ENCODE measurements at regions not wholly inside any gene's neighbourhood (a gene's known extent, or its start where the extent isn't known, plus 50 kb on each side); places are given as distances from the start of the nearest gene placed in this dataset.

DNA sequence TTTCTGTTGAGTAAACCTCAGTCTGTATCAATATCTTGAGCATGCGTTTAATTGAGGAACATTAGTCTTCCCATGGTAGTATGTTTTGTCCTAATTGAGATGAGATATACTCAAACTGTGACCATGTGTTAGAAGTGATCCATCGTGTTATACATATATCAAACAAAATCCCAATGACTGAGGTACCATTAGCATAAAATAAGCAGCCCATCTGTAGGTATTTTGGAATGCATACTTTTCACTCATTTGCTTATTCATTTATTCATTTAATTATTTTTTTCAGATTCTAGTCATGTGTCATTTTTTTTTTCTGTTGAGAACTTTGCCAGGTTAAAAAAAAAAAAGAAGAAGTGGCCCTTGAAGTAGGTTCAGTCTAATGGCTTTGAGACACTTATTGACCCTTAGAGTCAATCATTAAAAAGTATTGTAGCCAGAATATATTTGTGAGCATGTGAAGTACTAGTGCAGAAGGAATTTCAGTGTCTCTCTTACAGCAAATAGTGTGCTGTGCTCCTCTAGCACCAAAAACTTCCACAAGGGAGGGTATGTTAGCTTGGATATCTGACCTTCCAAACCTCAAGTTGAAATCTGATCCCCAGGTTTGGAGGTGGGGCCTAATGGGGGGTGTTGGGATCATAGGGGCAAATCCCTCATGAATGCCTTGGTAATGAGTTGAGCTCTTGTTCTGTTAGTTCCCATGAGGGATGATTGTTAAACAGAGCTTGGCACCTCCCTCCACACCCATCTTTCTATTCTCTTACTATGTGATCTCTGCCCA is 130.8 kb upstream of the NPY2R start:
- H3K4me3 Mint-ChIP-seq = no peak overlapping the region
- CTCF ChIA-PET = no interaction called here
- intact Hi-C loops (cut with micrococcal nuclease) = no loop called here
- DNase-seq = no peak
- H3K27me3 Mint-ChIP-seq (ENCODE audit: low read depth) = peaks cover 3% of the 10 kb centered on the region
- no peaks in the 10 kb centered on the region for H3K4me1 Mint-ChIP-seq (ENCODE audit: low read depth)
- H3K36me3 Mint-ChIP-seq (ENCODE audit: low read depth) = no peaks in the 10 kb centered on the region
- no peaks in the 10 kb centered on the region for H3K9me3 Mint-ChIP-seq
- no peak overlapping the region for H3K27ac Mint-ChIP-seq

DNA sequence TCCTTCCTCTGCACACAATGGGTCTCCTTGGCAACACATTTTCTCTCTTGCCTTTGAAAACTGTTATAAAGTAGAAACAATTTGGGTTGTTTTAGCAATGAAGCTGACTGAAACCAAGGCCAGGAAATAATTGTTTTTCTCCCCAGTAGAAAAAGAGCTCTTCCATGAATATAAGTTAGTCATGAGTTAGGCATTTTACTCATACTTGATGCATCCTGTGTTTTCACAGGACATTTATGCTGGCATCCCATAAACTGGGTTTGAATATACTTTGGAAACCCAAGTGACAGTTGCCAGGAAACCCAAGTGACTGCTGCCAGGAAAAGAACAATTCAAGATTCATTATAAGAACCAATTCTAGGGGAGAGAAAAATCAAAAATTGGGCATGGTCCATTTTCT is 128.6 kb upstream of the NPY2R start:
- DNase-seq = no peak
- CTCF ChIA-PET = no interaction called here
- H3K36me3 Mint-ChIP-seq (ENCODE audit: low read depth) = no peaks in the 10 kb centered on the region
- H3K27me3 Mint-ChIP-seq (ENCODE audit: low read depth) = peaks cover 5% of the 10 kb centered on the region
- no peak overlapping the region for H3K4me3 Mint-ChIP-seq
- intact Hi-C loops (cut with micrococcal nuclease) = no loop called here
- no peaks in the 10 kb centered on the region for H3K9me3 Mint-ChIP-seq
- H3K27ac Mint-ChIP-seq = no peak overlapping the region
- H3K4me1 Mint-ChIP-seq (ENCODE audit: low read depth) = no peaks in the 10 kb centered on the region

DNA sequence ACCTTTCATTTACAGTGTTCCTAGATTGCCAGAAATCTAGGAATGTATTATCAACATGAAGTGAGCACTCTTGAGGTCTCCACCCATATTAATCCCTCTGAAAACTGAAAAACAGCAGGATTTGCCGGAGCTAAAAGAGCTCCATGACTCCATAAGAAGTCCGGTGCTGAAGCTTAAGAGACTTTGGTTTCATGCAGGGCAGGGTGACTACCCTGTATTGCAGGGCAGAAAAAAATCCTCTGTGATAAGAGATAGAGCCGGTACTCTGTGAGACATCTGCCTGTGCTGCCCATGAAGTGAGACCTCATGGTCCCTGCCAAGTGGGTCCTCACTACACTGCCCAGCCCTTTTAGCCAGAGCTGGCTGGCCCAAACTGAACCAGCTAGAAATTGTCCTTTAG is 127.2 kb upstream of the NPY2R start:
- no peak for DNase-seq
- CTCF ChIA-PET = no interaction called here
- Mint-ChIP-seq H3K27me3 (ENCODE audit: low read depth) (peaks cover 5% of the 10 kb centered on the region), H3K4me3 (no peak overlapping the region), H3K36me3 (ENCODE audit: low read depth) (no peaks in the 10 kb centered on the region), H3K9me3 (no peaks in the 10 kb centered on the region), H3K27ac (no peak overlapping the region), H3K4me1 (ENCODE audit: low read depth) (no peaks in the 10 kb centered on the region)
- intact Hi-C loops (cut with micrococcal nuclease) = no loop called here

DNA sequence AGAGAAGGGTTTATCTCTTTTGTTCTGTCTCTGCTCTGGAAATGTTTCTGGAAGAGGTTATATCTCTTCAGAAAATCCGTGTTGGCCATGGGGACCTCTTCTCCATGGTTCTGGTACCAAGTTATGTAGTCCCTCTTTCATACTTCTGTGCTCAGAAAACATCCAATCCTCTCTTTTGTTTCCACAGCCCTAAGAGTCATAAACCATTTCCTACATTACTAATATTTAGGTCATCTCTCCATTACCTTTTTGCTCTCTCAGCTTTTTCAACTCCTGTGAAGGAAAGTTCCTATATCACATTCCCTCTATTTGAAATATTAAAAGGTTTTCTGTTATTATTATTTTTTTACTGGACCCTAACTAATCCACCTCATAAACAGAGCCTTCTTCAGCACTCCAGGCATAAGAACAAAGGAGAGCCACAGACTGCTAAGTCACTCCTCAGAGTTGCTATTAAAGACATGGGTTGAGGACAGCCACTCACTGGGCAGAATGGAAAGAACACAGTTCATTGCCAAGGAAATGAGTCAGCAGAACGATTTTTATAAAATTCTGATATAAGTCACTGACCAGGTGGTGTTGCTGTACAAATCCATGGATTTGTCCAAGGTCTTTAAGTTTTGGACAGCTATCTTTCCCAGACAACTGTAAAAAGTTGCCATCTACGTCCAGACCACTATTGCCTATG is 122.4 kb upstream of the NPY2R start:
- Mint-ChIP-seq H3K27ac (no peak overlapping the region), H3K27me3 (ENCODE audit: low read depth) (peaks cover 3% of the 10 kb centered on the region), H3K4me1 (ENCODE audit: low read depth) (no peaks in the 10 kb centered on the region), H3K4me3 (no peak overlapping the region), H3K9me3 (no peaks in the 10 kb centered on the region), H3K36me3 (ENCODE audit: low read depth) (no peaks in the 10 kb centered on the region)
- intact Hi-C loops (cut with micrococcal nuclease) = no loop called here
- DNase-seq = no peak
- CTCF ChIA-PET = no interaction called here

DNA sequence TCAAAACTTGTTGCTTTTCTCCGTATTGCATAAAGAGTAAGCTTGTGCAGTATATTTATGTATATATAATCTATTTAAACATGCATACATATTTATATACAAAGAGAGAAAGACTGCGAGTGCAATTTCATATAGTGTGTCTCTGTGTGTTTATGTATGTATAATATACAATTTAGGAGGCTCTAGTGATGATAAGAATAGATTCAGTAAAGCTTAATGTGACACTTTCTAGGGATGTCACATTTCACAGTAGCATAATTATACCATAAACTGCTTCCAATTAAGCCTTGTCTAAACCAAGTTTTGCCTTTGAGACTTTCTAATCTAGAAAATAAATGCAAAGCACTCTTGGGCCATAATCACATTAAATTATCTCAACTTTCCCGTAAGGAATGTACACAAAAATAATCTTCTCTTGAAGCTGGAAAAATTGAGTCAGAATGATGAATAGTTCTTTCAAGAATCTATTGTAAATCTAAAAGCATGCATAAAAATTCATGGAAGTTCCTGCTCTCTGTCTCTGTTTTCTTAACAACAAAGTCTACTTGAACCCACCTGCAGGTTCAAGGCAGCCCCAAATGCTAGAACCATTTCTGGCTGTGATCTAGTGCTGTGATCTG is 114.1 kb upstream of the NPY2R start:
- Mint-ChIP-seq H3K27me3 (ENCODE audit: low read depth) (peaks cover 5% of the 10 kb centered on the region), H3K4me1 (ENCODE audit: low read depth) (no peaks in the 10 kb centered on the region), H3K9me3 (no peaks in the 10 kb centered on the region), H3K36me3 (ENCODE audit: low read depth) (no peaks in the 10 kb centered on the region), H3K27ac (no peak overlapping the region), H3K4me3 (no peak overlapping the region)
- no peak for DNase-seq
- CTCF ChIA-PET = no interaction called here
- intact Hi-C loops (cut with micrococcal nuclease) = no loop called here

DNA sequence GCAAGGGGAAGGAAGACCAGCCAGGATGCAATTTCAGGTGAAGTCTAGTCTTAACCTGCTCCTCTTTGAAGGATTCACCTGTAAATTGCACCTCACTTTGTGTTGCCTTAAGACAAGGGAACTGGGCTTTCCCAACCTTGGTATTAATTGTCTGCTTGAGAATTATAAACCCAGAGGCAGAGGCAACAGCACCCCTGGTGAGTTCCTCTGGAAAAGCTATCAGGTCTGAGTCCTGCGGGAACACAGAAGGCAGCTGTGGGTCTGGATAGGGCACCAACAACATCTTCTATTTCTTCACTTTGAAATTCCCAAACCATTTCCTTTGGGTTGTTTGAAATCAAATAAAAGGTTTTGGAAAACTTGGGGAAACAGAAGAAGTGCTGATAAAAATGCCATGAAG is 109.2 kb upstream of the NPY2R start:
- Mint-ChIP-seq H3K4me1 (ENCODE audit: low read depth) (no peaks in the 10 kb centered on the region), H3K9me3 (no peaks in the 10 kb centered on the region)
- CTCF ChIA-PET = no interaction called here

DNA sequence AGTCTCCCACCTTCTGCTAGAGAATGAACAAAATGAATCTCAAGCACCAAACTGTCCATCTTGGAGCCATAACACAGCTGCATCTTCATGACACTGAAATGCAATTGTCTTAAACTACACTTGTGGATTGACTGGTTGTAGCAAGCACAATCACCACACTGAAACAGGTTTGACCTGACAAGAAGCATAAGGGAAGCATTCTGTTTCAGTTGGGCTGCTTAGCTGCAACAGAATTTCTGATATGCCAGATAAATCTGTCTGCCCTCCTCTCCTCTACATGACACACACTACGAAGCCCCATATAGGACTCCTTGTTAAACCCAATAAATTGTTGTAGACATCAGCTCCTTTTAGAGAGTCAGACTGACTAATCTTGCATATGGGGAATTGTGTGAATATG is 101.8 kb upstream of the NPY2R start:
- CTCF ChIA-PET = no interaction called here

More for the DNA sequence above, 109.2 kb upstream of the NPY2R start:
- no peak for DNase-seq
- intact Hi-C loops (cut with micrococcal nuclease) = no loop called here
- no peak overlapping the region for H3K27ac Mint-ChIP-seq
- H3K36me3 Mint-ChIP-seq (ENCODE audit: low read depth) = no peaks in the 10 kb centered on the region
- H3K4me3 Mint-ChIP-seq = no peak overlapping the region
- peaks cover 5% of the 10 kb centered on the region for H3K27me3 Mint-ChIP-seq (ENCODE audit: low read depth)

DNA sequence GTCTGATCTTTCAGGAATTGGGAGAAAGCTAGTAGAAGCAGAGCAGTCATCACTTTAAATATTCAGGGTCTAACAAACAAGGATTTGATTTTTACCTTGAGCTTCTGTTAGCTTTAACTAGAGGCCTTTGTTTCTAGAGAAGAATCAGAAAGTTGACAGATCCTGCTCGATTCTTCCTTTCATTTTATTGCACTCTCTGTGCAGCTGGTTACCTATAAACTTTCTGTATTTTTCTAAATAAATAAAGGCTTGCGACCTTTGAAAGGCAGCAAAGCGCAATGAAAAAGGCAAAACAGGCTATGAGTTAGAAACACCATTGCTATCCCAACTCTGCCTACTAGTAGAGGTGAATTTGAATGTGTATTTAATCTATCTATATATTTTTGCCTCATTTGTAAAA is 101.4 kb upstream of the NPY2R start:
- Mint-ChIP-seq H3K36me3 (ENCODE audit: low read depth) (no peaks in the 10 kb centered on the region), H3K9me3 (no peaks in the 10 kb centered on the region), H3K27me3 (ENCODE audit: low read depth) (peaks cover 12% of the 10 kb centered on the region), H3K4me1 (ENCODE audit: low read depth) (no peaks in the 10 kb centered on the region), H3K4me3 (no peak overlapping the region), H3K27ac (no peak overlapping the region)
- intact Hi-C loops (cut with micrococcal nuclease) = loop anchor here (5.0 kb wide), 1 partner anchor 170 kb away; no protein-coding TSS in a partner anchor
- no peak for DNase-seq
- CTCF ChIA-PET = no interaction called here

More for the DNA sequence above, 101.8 kb upstream of the NPY2R start:
- Mint-ChIP-seq H3K36me3 (ENCODE audit: low read depth) (no peaks in the 10 kb centered on the region), H3K27ac (no peak overlapping the region), H3K27me3 (ENCODE audit: low read depth) (peaks cover 12% of the 10 kb centered on the region), H3K9me3 (no peaks in the 10 kb centered on the region), H3K4me1 (ENCODE audit: low read depth) (no peaks in the 10 kb centered on the region), H3K4me3 (no peak overlapping the region)
- DNase-seq = no peak
- intact Hi-C loops (cut with micrococcal nuclease) = loop anchor here (5.0 kb wide), 1 partner anchor 169 kb away; no protein-coding TSS in a partner anchor

DNA sequence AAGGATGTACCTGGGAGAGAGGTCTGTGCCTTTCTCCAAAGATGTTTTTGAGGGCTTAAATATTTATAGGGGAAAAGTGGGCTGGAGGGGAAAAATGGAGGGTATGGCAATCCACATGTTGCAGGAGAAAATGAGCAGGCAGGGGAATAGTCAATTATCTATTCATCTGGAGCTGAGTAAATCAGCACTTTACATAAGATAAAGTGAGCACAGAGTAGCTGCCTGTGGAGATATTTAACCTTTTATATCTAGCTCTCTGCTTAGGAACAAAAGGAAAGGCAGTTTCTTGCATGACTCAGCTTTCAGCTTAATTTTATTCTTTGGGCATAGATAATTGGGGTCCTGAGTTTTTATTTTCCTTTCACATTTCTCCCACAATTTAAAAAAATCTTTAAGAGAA is 93.6 kb upstream of the NPY2R start:
- H3K36me3 Mint-ChIP-seq (ENCODE audit: low read depth) = no peaks in the 10 kb centered on the region
- no peak for DNase-seq
- peaks cover 9% of the 10 kb centered on the region for H3K9me3 Mint-ChIP-seq
- no peak overlapping the region for H3K27ac Mint-ChIP-seq
- H3K4me3 Mint-ChIP-seq = no peak overlapping the region
- H3K27me3 Mint-ChIP-seq (ENCODE audit: low read depth) = peaks cover 10% of the 10 kb centered on the region
- CTCF ChIA-PET = no interaction called here
- no peaks in the 10 kb centered on the region for H3K4me1 Mint-ChIP-seq (ENCODE audit: low read depth)
- intact Hi-C loops (cut with micrococcal nuclease) = no loop called here

DNA sequence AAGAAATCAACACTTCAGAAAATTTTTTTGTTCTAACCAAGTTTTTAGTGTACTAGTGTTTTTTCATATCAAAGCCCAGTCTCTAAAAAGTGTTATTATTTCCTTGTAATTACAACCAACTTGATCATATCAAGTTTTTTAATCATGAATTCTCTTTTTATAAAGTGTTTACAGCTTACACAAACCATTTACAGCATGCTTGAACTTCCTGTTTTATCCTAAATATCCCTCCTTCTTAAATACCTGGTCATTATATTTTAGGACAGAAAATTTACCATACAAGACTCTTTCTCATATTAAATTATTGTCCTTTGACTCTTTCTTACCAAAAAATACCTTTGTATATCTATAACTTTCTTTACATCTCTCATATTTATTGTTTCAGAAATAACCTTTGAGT is 89.4 kb upstream of the NPY2R start:
- Mint-ChIP-seq H3K4me3 (no peak overlapping the region), H3K36me3 (ENCODE audit: low read depth) (no peaks in the 10 kb centered on the region), H3K9me3 (peaks cover 6% of the 10 kb centered on the region), H3K27ac (no peak overlapping the region), H3K27me3 (ENCODE audit: low read depth) (no peaks in the 10 kb centered on the region), H3K4me1 (ENCODE audit: low read depth) (no peaks in the 10 kb centered on the region)
- CTCF ChIA-PET = interaction anchor here (0.5 kb wide), 1 partner anchor 26 kb away, joined by 3 read pairs; no protein-coding TSS in a partner anchor
- intact Hi-C loops (cut with micrococcal nuclease) = no loop called here
- no peak for DNase-seq

DNA sequence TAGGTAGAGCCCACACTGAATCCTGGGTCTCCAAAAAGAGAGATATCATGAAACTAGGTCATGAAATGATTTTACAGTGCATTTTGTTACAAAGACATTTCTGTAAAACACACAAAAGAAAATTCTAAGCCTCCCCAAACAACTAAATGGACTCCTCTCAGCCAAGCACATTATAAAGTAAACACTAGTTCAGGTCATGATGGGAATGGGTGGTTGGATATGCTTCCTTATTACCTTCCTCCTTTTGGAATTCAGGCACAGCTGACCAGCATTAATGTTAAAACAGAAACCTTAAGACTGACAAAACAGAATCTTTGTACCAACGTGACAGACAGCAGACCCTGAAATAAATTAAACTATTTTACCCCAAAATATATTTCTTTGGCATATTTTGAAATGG is 87.9 kb upstream of the NPY2R start:
- H3K27ac Mint-ChIP-seq = no peak overlapping the region
- H3K9me3 Mint-ChIP-seq = peaks cover 6% of the 10 kb centered on the region
- CTCF ChIA-PET = no interaction called here
- H3K27me3 Mint-ChIP-seq (ENCODE audit: low read depth) = no peaks in the 10 kb centered on the region
- H3K4me1 Mint-ChIP-seq (ENCODE audit: low read depth) = no peaks in the 10 kb centered on the region
- no peak overlapping the region for H3K4me3 Mint-ChIP-seq
- DNase-seq = no peak
- H3K36me3 Mint-ChIP-seq (ENCODE audit: low read depth) = no peaks in the 10 kb centered on the region
- intact Hi-C loops (cut with micrococcal nuclease) = no loop called here

DNA sequence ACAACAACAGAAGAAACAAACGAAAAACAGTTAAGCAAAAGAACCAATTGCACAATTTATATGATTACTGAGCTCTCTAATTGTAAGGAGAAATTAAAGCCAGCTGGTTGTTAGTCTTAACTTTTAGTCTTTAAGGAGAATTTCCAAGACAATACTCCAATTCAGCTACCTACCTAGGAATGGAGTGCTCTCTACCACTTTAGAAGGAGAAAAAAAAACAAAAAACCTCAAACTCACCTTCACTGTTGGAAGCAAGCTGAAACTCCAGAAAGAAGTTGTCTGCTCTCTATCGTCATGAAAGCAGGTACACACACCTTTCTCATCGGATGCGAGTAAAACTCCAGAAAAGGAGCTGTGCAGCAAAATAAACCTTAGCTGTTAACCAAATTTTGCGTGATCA is 86.1 kb upstream of the NPY2R start:
- H3K27ac Mint-ChIP-seq = no peak overlapping the region
- CTCF ChIA-PET = interaction anchor here (0.7 kb wide), 1 partner anchor 10 kb away, joined by 3 read pairs; no protein-coding TSS in a partner anchor
- H3K9me3 Mint-ChIP-seq = peaks cover 6% of the 10 kb centered on the region
- H3K36me3 Mint-ChIP-seq (ENCODE audit: low read depth) = no peaks in the 10 kb centered on the region
- DNase-seq = no peak
- no peaks in the 10 kb centered on the region for H3K4me1 Mint-ChIP-seq (ENCODE audit: low read depth)
- intact Hi-C loops (cut with micrococcal nuclease) = no loop called here
- no peak overlapping the region for H3K4me3 Mint-ChIP-seq
- no peaks in the 10 kb centered on the region for H3K27me3 Mint-ChIP-seq (ENCODE audit: low read depth)

DNA sequence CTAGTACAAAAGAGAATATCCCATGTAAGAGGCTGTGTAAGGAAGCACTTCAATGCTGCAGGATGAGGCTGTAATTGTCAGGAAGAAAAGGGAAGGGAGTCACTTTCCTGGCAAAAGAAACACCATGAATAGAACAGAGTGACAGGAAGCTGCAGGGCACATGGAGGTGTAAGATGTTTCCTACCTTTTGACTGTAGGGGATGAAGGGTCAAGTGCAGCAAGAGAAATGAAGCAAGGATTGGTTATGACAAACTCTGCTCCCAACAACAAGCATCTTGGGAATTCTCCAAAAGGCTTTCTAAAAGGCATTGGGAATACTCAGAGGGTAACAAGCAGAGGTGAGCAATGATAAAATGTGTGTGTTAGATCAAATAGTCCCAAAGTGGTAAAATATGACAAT is 74.3 kb upstream of the NPY2R start:
- H3K4me1 Mint-ChIP-seq (ENCODE audit: low read depth) = no peaks in the 10 kb centered on the region
- DNase-seq = no peak
- intact Hi-C loops (cut with micrococcal nuclease) = no loop called here
- peaks cover 4% of the 10 kb centered on the region for H3K9me3 Mint-ChIP-seq
- H3K27ac Mint-ChIP-seq = no peak overlapping the region
- no peaks in the 10 kb centered on the region for H3K27me3 Mint-ChIP-seq (ENCODE audit: low read depth)
- CTCF ChIA-PET = no interaction called here
- H3K4me3 Mint-ChIP-seq = no peak overlapping the region
- H3K36me3 Mint-ChIP-seq (ENCODE audit: low read depth) = no peaks in the 10 kb centered on the region

All from activated naive CD4-positive, alpha-beta T cell treated with anti-CD3 and anti-CD28 coated beads for 36 hours (primary cell).